ENCODE measurements at regions not wholly inside any gene's neighbourhood (a gene's known extent, or its start where the extent isn't known, plus 50 kb on each side); places are given as distances from the start of the nearest gene placed in this dataset.
"Not testable (repeated sequence)": the region's sequence is repeated elsewhere in the genome, so short reads cannot be mapped to it uniquely, and the experiment has no call there.

GRCh38 chr3:106816838-106817237 is 560.4 kb upstream of the CCDC54 start:
- no peak for DNase-seq (ENCODE audit: low read depth in 2 of 2)

DNA sequence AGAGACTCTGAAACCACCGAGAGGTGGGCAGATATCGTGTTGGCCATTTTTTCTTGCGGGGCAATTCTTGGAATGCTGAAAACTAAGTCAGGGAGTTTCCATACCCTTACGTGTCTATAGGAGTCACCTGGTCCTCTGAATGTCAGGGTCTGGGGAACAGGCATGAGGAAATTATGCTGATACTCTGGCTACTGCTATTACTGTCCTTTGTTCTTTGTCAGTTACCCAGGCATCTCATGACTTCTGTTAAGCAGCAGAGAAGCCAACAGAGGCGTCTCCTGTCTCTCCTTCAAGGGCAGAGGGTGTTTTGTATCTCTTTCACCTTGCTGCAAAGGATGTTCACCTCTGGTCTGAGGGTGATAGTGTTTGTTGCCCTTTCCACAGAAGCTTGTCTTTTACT is 559.5 kb upstream of the CCDC54 start:
- DNase-seq (ENCODE audit: low read depth in 2 of 2) = no peak

DNA sequence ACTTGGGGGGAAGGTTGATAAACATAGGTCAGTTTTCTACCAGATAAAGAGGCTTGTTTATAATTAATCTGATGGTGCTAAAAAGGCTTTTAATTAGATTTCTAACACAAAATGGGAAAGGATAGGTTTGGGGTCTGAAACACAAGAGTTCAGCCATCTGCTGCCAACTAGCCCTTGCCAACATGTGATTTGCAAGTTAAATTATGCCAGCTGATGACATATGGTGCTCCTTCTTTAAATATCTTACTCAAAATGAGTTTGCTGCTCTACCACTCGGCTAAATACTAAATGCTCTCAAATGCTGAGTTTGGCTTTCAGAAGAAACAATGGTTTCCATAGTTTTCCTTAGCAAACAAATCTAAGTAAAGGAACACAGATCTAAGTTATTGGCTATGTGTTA is 557.8 kb upstream of the CCDC54 start:
- DNase-seq (ENCODE audit: low read depth in 2 of 2) = no peak

- DNase-seq (ENCODE audit: low read depth in 2 of 2) = no peak
Measured at GRCh38 chr3:106820726-106821362, 556.4 kb upstream of the CCDC54 start.

DNA sequence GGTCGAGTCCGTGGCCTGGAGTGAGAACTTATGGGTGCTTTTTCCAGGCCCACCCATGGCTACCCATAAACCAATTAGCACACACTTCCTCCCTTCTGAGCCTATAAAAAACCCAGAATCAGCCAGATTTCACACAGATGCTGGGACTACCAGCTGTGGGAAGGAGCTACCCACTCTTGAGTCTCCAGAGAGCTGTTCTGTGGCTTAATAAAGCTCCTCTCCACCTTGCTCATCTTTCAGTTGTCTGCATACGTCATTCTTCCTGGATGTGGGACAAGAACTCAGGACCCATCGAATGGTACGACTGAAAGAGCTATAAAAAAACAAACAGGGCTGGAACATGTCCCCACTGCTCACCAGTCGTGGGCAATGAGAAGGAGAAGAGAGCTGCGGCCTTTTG is 555.4 kb upstream of the CCDC54 start:
- no peak for DNase-seq (ENCODE audit: low read depth in 2 of 2)

DNA sequence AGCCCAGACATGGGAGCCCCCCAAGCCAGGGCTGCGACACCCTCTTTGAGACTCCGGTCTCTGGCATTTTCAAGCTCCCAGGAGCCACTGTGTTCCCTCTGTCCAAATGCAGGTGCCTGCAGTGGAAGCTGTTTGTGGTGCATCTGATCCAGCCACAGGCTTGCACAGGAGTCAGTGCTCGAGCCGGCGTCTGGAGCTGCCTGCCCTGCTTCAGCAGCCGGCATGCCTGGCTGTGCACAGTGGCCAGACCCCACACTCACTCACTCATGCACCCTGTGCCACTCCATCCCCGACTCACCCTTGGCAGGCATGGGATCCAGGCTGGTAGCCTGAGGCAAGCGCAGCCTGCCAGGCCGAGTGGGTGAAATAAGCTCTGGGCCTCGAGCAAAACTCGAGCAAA is 555.0 kb upstream of the CCDC54 start:
- no peak for DNase-seq (ENCODE audit: low read depth in 2 of 2)

DNA sequence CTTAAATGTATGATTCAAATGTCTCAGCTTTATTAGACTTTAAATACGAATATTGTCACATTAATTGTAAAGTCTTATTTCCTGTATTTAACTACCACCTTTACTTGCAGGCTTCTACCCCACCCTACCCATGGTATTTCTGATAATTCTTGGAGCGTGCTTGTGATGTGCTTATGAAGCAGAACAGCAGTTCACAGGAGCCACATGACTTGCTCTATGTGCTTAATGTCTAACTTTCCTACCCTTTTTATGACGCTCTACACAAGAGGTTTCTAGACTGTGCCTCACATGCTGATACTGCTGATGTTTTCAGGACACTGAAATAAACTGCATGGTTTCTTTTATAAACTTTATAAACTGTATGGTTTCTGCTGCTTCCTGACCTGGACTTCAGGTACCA is 553.5 kb upstream of the CCDC54 start:
- no peak for DNase-seq (ENCODE audit: low read depth in 2 of 2)

GRCh38 chr3:106824856-106825255 is 552.4 kb upstream of the CCDC54 start:
- no peak for DNase-seq (ENCODE audit: low read depth in 2 of 2)

- DNase-seq (ENCODE audit: low read depth in 2 of 2) = no peak
Measured at GRCh38 chr3:106825962-106826605, 551.2 kb upstream of the CCDC54 start.

GRCh38 chr3:106826791-106827311 is 550.4 kb upstream of the CCDC54 start:
- DNase-seq (ENCODE audit: low read depth in 2 of 2) = no peak

DNA sequence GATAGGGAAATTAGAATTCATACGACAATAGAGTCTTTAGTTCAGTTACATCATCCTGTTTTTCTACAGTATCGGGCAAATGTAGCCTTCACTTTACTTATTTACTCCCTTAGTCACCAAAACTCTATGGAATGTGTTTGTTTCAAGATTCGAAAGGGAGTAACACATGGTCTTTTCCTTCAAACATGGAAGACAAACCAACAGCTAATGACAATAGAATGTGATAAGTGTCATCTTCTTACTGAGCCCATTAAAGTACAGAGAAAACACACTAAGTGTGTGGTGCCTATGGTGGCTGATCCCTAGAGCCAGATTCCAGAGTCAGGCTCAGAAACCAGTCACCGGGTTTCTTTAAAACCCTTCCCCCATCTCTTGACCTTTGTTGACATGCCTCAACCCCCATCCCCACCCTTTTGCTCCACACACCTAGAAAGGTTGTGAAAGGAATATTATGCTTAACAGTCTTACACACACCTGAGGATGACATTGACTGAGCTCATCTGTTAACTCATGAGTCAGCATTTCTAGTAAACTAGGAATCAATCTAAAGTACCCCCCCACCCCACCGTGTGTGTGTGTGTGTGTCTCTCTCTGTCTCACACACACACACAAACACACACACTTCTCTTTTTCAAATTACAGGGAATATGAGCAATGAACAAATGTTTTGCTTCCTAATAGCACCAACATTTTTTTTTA is 549.6 kb upstream of the CCDC54 start:
- no peak for DNase-seq (ENCODE audit: low read depth in 2 of 2)

DNA sequence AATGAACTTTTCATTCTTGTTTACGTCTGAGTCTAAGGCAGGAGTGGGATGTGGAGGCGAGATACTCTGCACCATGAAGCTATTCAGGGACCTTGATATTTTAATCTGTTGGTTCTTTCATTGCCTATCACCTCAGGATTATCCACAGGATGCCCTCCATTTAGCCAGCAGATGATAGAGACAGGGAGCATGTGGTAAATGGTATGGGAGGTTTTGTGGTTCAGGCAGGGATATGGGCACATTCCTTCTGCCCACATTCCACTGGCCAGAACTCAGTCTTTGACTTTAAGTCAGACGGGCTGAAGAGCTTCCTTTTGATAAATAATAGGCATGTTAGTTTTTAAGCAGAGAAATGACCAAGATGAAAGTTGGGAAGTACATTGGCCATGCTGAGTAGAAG is 548.0 kb upstream of the CCDC54 start:
- no peak for DNase-seq (ENCODE audit: low read depth in 2 of 2)

DNA sequence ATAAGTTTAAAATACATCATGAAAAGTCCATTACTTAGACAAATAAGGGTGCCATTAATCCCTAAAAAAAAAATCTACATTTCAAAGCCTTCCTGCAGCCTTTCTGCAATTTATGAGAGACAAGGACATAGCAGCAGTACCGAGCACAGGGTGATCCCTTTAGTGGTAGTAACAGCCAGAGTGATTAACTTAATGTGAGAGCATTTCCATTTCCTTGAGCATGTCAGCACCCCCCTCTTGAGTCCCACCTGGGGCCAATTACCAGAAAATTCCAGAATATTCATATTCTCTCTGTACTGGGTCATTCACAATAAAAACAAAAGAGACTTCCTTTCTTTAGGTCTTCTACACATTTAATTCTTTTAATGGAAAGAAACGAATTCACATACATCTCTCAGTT is 546.9 kb upstream of the CCDC54 start:
- DNase-seq (ENCODE audit: low read depth in 2 of 2) = no peak

GRCh38 chr3:106836906-106837305 is 540.3 kb upstream of the CCDC54 start:
- DNase-seq (ENCODE audit: low read depth in 2 of 2) = no peak

DNA sequence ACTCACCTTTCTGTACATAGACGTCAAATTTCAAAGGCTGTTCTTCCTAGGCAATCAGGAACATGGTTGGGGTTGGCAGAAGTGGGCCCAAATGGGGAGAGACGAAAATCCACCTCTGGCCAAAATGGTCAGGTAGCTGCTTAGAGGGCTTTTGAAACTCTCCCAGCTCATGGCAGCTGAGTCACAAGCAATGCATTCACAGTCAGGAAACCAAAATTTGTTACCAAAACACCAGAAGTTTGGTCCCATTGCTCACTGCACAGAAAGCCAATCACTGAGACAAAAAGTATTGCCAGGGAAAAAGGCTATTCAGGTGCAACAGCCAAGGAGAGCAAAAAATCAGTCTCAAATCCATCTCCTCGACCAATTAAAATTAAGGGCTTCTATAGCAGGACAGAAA is 539.6 kb upstream of the CCDC54 start:
- DNase-seq (ENCODE audit: low read depth in 2 of 2) = no peak

DNA sequence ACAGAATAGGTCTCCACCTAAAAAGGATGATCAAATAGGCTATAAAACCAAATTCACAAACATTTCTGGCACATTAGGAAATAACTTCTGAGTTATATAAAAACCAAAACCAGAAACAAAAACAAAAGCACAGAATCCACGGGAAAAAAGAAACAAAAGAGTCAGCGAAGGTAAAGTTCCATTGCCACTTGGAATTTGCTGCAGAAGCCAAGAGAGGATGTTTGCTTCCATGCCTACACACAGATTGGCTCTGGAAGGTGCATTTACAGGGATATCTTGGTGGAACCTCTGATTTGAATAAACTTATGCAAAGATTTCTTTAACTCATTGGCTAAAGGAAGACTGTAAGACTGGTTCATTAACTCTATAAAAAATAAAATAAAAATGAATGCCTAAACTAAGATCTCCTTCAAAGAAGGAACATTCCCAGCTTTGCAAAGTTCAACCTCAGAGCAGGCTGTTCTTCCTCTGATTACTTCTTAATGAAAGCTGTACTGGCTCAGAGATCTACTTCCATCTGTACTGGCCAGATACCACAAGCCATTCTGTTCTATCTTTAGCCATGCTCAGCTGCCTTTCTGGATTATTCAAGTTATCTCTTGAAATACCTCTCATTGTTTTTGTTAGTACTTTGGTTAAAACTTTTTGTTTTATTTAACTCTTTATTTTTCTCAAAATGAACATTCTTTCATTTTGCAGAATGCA is 537.5 kb upstream of the CCDC54 start:
- DNase-seq (ENCODE audit: low read depth in 2 of 2) = no peak

DNA sequence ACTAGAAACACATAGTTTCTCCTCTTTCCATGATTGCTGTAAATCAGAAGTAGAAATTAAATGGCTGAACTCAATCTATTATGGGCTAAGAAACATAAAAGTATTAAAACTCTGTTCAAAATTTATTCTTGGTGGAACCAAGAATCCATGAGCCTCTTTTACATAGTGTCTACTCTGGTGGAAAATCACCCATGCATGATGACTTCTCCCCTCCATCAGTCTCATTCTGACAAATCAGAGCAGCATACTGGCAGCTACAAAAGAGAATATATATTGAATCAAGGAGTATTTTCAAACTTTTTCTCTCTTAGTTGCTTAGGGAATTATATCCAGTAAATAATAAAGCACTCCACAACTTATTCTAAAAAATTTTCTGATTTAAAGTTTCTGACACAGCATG is 536.9 kb upstream of the CCDC54 start:
- DNase-seq (ENCODE audit: low read depth in 2 of 2) = no peak

GRCh38 chr3:106842151-106842550 is 535.1 kb upstream of the CCDC54 start:
- no peak for DNase-seq (ENCODE audit: low read depth in 2 of 2)

- no peak for DNase-seq (ENCODE audit: low read depth in 2 of 2)
Measured at GRCh38 chr3:106844638-106845037, 532.6 kb upstream of the CCDC54 start.

DNA sequence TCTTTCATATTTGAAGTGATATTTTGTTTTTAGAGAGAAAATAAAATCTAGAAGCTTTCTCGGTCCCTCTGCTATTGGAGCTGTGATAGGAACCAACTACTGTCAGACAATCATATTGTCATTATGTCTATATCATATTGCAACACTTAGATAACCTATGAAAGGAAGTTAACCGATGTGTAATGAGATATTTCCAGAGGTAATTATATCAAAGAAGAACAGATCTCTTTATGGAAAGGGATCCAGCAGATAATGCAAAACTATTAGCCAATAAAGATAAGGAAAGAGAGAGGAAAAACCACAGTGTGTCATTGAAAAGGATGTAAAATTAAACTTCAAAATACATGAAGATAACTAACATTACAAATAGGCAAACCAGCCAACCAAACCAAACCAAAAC is 529.1 kb upstream of the CCDC54 start:
- DNase-seq (ENCODE audit: low read depth in 2 of 2) = no peak

GRCh38 chr3:106850437-106850836 is 526.8 kb upstream of the CCDC54 start:
- DNase-seq (ENCODE audit: low read depth in 2 of 2) = no peak

DNA sequence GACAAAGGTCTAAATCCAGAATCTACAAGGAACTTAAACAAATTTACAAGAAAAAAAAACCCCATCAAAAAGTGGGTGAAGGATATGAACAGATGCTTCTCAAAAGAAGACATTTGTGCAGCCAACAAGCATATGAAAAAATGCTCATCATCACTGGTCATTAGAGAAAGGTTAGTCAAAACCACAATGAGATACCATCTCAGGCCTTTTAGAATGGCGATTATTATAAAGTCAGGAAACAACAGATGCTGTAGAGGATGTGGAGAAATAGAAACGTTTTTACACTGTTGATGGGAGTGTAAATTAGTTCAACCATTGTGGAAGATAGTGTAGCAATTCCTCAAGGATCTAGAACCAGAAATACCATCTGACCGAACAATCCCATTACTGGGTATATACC is 518.9 kb upstream of the CCDC54 start:
- not testable (repeated sequence) for DNase-seq (ENCODE audit: low read depth in 2 of 2)

Measured in stimulated activated CD4-positive, alpha-beta T cell treated with anti-CD3 and anti-CD28 coated beads, Interleukin-4, amount 100 ng/mL, for 48 hours (primary cell).